HuH-7.5 (cell line): ENCODE measurements at regions not wholly inside any gene's neighbourhood (a gene's known extent, or its start where the extent isn't known, plus 50 kb on each side); places are given as distances from the start of the nearest gene placed in this dataset.

Experiments used
- DNase-seq: peaks from one replicate; pipeline ENCODE4 v3.0.0; 2011; ENCODE audit warnings: low spot score

- no peak for DNase-seq
Measured at GRCh38 chr20:40230486-40230885, 458.6 kb downstream of the MAFB start.

GRCh38 chr20:40225596-40225995 is 463.4 kb downstream of the MAFB start:
- no peak for DNase-seq

DNA sequence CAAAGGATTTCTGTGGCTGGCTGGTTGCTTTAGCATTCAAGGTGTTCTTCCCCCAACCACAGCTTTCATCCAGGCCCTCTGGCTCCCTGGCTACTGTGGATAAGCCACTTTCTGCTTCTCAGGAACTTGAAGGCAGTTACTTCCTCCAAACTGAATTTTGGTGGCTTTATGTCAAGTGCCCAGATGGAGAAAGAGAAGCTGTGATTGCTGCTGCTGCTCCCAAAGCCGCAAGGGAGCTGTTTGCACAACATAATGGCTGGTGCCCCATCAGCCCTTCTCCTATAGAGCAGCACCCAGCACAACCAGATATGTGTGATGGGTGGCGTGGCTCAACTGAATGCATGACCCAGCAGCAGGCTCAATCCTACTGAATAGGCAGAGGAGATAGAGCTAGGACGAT is 465.2 kb downstream of the MAFB start:
- DNase-seq = no peak

DNA sequence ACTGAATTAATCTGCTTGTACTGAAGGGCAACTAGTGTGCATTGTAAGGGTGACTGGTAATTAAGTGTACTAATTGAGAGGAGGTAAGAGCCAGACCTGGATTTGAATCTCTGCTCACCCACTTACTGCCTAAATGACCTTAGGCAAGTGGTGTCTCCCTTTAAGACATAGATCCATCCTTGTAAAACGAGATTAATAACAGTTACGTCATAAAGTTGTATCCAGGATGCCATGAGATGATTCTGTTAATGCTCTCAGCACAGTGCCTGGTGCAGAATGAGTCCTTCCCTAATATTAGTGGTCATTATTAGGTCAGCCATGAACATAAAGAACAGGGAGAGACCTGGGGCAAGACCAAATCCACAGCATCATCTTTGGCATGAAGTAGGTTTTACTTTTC is 470.1 kb downstream of the MAFB start:
- no peak for DNase-seq

GRCh38 chr20:40218316-40218969 is 470.6 kb downstream of the MAFB start:
- DNase-seq = no peak

GRCh38 chr20:40207655-40208054 is 481.4 kb downstream of the MAFB start:
- no peak for DNase-seq

DNA sequence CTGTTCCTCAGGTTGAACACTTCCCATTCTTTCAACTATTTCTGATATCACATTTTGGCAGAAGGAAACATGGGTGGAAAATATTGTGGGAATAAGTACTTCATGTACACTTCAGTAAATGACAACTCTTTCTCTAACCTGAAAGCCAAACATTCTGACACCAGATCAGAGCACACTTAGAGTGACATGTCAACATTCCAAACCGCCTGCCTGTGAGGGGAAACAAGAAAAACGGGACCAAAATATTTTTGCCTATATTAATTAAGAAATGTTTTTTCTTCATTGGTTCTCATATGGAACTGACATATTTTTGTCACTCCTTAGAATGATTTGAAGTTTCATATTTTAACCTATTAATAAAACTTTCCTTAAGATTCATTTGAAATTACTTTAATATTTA is 483.1 kb downstream of the MAFB start:
- DNase-seq = no peak

- DNase-seq = no peak
Measured at GRCh38 chr20:40203032-40203431, 486.0 kb downstream of the MAFB start.

- DNase-seq = no peak
Measured at GRCh38 chr20:40197691-40198090, 491.3 kb downstream of the MAFB start.

DNA sequence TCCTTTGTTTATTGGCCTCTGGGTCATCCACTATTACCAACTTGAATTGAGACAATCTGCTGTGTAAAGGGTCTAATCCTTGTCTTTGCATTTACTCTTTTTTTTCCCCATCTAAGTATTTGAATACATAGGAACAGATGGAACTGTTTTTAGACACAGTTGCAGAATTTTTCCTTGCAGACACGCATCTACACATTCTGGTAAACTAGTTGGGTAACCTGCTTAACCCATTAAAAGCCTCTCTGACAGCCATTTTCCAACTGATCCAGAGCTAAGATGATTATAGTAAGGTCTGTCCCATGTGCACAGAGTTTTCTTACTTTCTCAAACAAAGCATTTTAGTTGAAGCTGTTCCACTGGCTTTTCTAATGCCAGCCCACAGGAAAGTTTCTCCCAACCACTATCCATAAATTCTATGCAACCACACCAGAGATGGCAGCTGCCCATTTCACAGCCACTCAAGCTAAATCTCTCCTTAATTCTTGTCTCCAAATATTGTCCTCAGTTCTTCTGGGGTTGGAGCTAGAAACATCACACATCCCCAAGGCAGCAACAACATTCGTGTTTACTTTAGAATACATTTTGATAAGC is 492.1 kb downstream of the MAFB start:
- no peak for DNase-seq

- no peak for DNase-seq
Measured at GRCh38 chr20:40195742-40196141, 493.3 kb downstream of the MAFB start.

DNA sequence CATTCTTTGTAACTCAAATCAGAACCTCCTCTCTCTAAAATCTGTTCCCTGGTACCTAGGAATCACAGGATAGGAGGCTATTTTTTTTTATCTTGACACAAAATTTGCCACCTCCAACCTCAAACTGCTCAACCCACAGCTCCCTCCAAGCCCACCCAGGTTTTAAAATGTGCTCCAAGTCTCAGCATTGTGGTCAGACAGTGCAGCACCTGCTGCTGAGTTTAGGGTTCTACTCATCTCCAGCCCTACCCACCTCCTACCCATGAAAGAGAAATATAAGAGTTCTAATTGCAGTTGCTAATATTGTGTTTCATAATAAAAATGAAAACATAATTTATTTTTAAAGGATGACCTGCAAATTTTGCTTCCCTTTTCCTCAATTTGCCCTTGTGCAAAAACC is 496.5 kb downstream of the MAFB start:
- DNase-seq = no peak

- DNase-seq = no peak
Measured at GRCh38 chr20:40192081-40192480, 497.0 kb downstream of the MAFB start.

DNA sequence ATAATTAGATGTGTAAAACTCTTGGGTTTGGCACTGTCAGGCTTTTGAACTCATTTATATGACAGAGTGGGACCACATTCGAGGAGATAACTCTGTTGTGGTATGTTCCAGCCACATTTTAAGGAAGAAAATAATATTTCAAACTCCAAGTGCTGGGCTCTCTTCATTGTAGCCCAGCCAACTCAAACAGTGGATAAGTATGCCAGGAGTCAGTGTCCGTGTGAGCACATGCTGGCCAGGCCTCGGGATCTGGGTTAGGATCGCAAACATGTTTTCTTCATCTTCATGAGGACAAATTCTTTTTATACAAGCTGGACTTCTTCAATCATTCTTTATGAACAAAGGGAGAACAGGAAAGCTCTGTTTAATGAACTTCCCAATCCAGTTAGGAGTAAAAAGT is 497.5 kb downstream of the MAFB start:
- no peak for DNase-seq

DNA sequence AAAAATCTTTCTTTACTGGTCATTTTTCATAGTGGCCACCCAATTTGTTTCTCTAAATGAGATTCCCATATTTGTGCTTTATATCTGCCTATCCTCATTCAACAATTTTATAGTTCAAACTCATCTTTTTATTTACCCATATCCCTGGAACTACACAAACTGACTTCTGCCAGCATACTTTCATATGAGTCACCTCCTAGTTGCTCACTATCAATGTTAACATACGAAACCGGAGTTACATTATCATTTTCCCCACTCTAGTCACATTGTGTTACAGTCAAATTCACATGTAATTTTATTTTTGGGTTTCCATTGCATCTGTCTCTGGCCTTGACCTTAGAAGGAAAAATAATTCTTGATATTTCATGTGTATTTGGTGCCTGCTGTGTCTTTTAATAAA is 499.4 kb downstream of the MAFB start:
- no peak for DNase-seq

GRCh38 chr20:40188319-40188718 is 500.7 kb downstream of the MAFB start:
- DNase-seq = no peak

- DNase-seq = no peak
Measured at GRCh38 chr20:40186826-40187225, 502.2 kb downstream of the MAFB start.

DNA sequence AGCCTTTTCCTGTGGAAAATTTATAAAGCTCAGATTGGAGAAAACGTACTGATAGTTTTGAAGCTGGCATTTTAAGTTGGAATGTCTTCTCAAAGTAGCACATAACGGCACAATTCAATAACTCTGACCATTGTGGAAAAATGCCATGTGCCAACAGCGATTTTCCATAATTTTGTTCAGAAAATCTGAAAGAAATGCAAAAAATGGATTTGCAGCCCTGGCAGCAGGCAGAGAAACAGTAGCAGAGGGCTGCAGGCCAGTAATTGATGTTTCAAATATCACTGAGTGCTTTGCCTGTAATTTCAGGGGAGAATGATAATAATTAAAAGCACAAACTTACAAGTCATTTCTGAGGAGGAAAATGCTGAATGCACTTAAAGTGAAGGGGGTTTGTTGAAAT is 507.4 kb downstream of the MAFB start:
- DNase-seq = no peak

DNA sequence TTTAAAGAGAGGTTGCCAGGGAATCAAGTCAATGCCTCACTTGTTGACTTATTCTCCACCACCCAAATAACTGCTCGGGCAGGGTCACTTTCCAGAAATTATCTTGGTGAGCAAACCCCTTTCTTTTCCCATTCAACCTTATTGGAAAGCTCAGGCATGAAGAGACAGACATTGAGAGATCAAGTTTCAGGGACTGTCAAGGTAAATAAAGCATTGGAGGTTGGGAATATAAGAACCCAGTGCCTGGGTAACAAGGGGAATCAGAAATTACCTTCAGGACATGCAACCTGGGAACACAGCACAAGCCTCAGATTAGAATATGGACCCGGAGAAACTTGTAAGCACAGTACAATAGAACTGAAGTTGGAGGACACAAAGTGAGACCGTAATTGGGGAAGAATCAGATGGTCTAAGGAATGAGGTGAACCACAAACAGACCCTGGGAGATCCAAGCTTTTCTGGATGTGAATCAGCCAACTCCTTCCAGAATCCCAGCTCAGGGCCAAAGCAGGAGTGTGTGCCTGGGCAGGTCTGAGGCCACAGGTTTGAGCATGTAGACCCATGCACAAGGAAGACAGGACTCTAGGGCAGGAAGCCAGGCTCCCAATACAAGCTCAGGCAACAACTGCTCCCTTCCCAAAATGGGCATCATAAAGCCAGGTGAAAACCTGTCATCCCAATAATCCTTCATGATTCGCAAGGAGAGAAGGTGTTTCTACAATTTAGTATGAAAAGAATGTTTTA is 512.8 kb downstream of the MAFB start:
- no peak for DNase-seq

- DNase-seq = no peak
Measured at GRCh38 chr20:40175296-40175695, 513.7 kb downstream of the MAFB start.

DNA sequence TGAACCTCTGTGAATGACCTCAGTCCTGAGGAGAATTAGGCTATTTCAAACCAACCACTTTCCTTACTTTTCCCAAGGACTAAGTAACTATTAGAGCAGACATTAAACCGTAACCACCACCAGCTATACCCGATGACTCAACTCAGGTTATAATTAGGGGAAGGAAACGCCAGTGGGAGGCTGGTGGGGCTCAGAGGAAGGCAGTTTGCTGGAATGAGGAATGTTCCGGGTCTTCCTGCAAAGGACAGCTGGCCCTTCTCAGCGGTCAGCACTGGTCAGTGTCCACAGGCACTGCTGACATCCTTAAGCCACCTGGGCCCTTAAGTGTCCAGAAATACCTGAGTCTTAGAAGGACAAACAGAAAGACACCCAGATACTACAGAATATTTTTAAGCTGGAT is 515.2 kb downstream of the MAFB start:
- DNase-seq = no peak

GRCh38 chr20:40168981-40169620 is 519.9 kb downstream of the MAFB start:
- DNase-seq = no peak

DNA sequence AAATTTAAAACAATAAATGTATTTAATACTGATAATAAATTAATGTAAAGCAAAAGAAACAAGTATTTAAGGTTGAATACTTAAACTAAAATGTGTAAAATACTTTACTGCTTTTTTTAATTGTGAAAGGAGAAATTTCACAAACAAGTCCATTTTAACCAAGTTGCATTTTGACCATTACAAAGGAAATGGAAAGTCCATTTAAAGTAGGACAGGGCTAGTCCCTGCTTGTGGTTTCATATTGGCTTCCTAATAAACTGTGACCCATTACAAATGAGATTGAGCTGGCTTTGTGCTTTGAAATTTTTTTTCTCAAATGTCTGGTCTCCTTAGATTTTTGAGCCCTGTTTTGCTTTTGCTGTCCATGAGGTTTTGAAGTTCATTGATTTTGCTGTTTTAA is 527.6 kb downstream of the MAFB start:
- no peak for DNase-seq
